SK-N-SH treated with all-trans-retinoic acid at 6 μM for 48 hours (cell line): ENCODE measurements at regions not wholly inside any gene's neighbourhood (a gene's known extent, or its start where the extent isn't known, plus 50 kb on each side); places are given as distances from the start of the nearest gene placed in this dataset.

Experiments
- ATAC-seq: fragments of 200-7000 bp; cut with Tn5 transposase; 3 replicates; pipeline ENCODE4 v1.9.1; 2020; ENCODE audit warnings: mild to moderate bottlenecking, moderate library complexity
- ARNTL ChIP-seq: fragments of 450-650 bp; formaldehyde crosslinking; IDR thresholded peaks from 2 replicates; pipeline ENCODE4 v1.5.0; 2020; ENCODE audit warnings: low read depth, mild to moderate bottlenecking, moderate library complexity, borderline replicate concordance
- BACH2 ChIP-seq: fragments of 250-450 bp; sonication (Bioruptor Pico); IDR thresholded peaks from 2 replicates; pipeline ENCODE4 v1.9.0; 2021; ENCODE audit warnings: mild to moderate bottlenecking, borderline replicate concordance
- CREB5 ChIP-seq: fragments of 250-450 bp; sonication (Bioruptor Pico); IDR thresholded peaks from 2 replicates; pipeline ENCODE4 v1.5.1; 2020; ENCODE audit warnings: low read depth, mild to moderate bottlenecking, moderate library complexity
- CSDC2 ChIP-seq: fragments of 250-450 bp; sonication (Bioruptor Pico); IDR thresholded peaks from 2 replicates; pipeline ENCODE4 v1.5.0; 2020; ENCODE audit warnings: mild to moderate bottlenecking, moderate library complexity
- CSRNP3 ChIP-seq: fragments of 250-450 bp; sonication (Bioruptor Pico); IDR thresholded peaks from 2 replicates; pipeline ENCODE4 v1.5.1; 2021; ENCODE audit warnings: mild to moderate bottlenecking, moderate library complexity
- GLIS3 ChIP-seq: fragments of 250-450 bp; sonication (Bioruptor Pico); IDR thresholded peaks from 2 replicates; pipeline ENCODE4 v1.5.0; 2020; ENCODE audit warnings: mild to moderate bottlenecking, moderate library complexity
- ISL1 ChIP-seq: fragments of 250-450 bp; sonication (Bioruptor Pico); IDR thresholded peaks from 2 replicates; pipeline ENCODE4 v2.1.2; 2022; ENCODE audit warnings: mild to moderate bottlenecking, moderate library complexity
- OSR1 ChIP-seq: fragments of 250-450 bp; sonication (Bioruptor Pico); IDR thresholded peaks from 2 replicates; pipeline ENCODE4 v1.8.0; 2022; ENCODE audit warnings: moderate library complexity, mild to moderate bottlenecking, inconsistent platforms
- PATZ1 ChIP-seq: fragments of 250-450 bp; sonication (Bioruptor Pico); IDR thresholded peaks from 2 replicates; pipeline ENCODE4 v1.8.0; 2020; ENCODE audit warnings: mild to moderate bottlenecking, moderate library complexity, borderline replicate concordance
- POU6F1 ChIP-seq: fragments of 250-450 bp; sonication (Bioruptor Pico); IDR thresholded peaks from 2 replicates; pipeline ENCODE4 v1.8.0; 2021; ENCODE audit warnings: low read depth, mild to moderate bottlenecking, moderate library complexity, borderline replicate concordance
- PPARA ChIP-seq: fragments of 250-450 bp; sonication (Bioruptor Pico); IDR thresholded peaks from 2 replicates; pipeline ENCODE4 v1.5.0; 2020; ENCODE audit warnings: mild to moderate bottlenecking, borderline replicate concordance
- RARB ChIP-seq: fragments of 250-450 bp; sonication (Bioruptor Pico); IDR thresholded peaks from 2 replicates; pipeline ENCODE4 v1.8.0; 2021; ENCODE audit warnings: mild to moderate bottlenecking, moderate library complexity
- SNAI2 ChIP-seq: fragments of 250-450 bp; sonication (Bioruptor Pico); IDR thresholded peaks from 2 replicates; pipeline ENCODE4 v1.5.0; 2020; ENCODE audit warnings: mild to moderate bottlenecking, moderate library complexity
- TCF4 ChIP-seq: fragments of 250-450 bp; sonication (Bioruptor Pico); IDR thresholded peaks from 2 replicates; pipeline ENCODE4 v1.8.0; 2021; ENCODE audit warnings: mild to moderate bottlenecking, moderate library complexity, borderline replicate concordance
- TOX ChIP-seq: fragments of 250-450 bp; sonication (Bioruptor Pico); IDR thresholded peaks from 2 replicates; pipeline ENCODE4 v1.8.0; 2021; ENCODE audit warnings: mild to moderate bottlenecking, moderate library complexity, borderline replicate concordance
- TSHZ2 ChIP-seq: fragments of 250-450 bp; sonication (Bioruptor Pico); IDR thresholded peaks from 2 replicates; pipeline ENCODE4 v1.5.0; 2020; ENCODE audit warnings: mild to moderate bottlenecking, moderate library complexity
- ZC3H10 ChIP-seq: fragments of 250-450 bp; sonication (Bioruptor Pico); IDR thresholded peaks from 2 replicates; pipeline ENCODE4 v1.5.1; 2021; ENCODE audit warnings: mild to moderate bottlenecking, moderate library complexity
- ZFP3 ChIP-seq: fragments of 250-450 bp; sonication (Bioruptor Pico); IDR thresholded peaks from 2 replicates; pipeline ENCODE4 v1.5.0; 2020; ENCODE audit warnings: mild to moderate bottlenecking, moderate library complexity
- ZFP30 ChIP-seq: fragments of 450-650 bp; formaldehyde crosslinking; IDR thresholded peaks from 2 replicates; pipeline ENCODE4 v1.5.0; 2022; ENCODE audit warnings: mild to moderate bottlenecking, moderate library complexity
- ZNF565 ChIP-seq: fragments of 450-650 bp; formaldehyde crosslinking; conservative IDR thresholded peaks from 2 replicates; pipeline ENCODE4 v1.5.0; 2020; ENCODE audit warnings: low read depth, mild to moderate bottlenecking, moderate library complexity
- ZNF70 ChIP-seq: fragments of 450-650 bp; formaldehyde crosslinking; IDR thresholded peaks from 2 replicates; pipeline ENCODE4 v1.5.0; 2020; ENCODE audit warnings: mild to moderate bottlenecking, moderate library complexity
- ZNF8 ChIP-seq: fragments of 450-650 bp; formaldehyde crosslinking; IDR thresholded peaks from 2 replicates; pipeline ENCODE4 v1.5.0; 2020; ENCODE audit warnings: mild to moderate bottlenecking, moderate library complexity

- no peak for TF ChIP-seq CSRNP3 (CRISPR knock-in tag)
- TF ChIP-seq RARB: no peak
- TF ChIP-seq BACH2: no peak
Measured at GRCh38 chr17:79389896-79390295, 221.0 kb downstream of the RBFOX3 start (continued).

GRCh38 chr17:79388556-79389295 is 222.1 kb downstream of the RBFOX3 start:
- peak; percentile 74 for ATAC-seq
- TF ChIP-seq ZNF70 (CRISPR knock-in tag) (no peak), ZFP30 (CRISPR knock-in tag) (no peak), ZFP3 (CRISPR knock-in tag) (no peak), ARNTL (no peak), RARB (no peak), TOX (no peak), ZC3H10 (CRISPR knock-in tag) (no peak), PPARA (CRISPR knock-in tag) (no peak), POU6F1 (CRISPR knock-in tag) (no peak), SNAI2 (CRISPR knock-in tag) (no peak)

- TF ChIP-seq ZFP30 (CRISPR knock-in tag): no peak
- no peak for ATAC-seq
Measured at GRCh38 chr17:79387783-79388182, 223.1 kb downstream of the RBFOX3 start.

GRCh38 chr17:79385962-79386563 is 224.8 kb downstream of the RBFOX3 start:
- TF ChIP-seq ISL1 (no peak), GLIS3 (CRISPR knock-in tag) (no peak), ZC3H10 (CRISPR knock-in tag) (no peak), TCF4 (CRISPR knock-in tag) (no peak), ZFP3 (CRISPR knock-in tag) (no peak), ZNF8 (no peak), PATZ1 (CRISPR knock-in tag) (no peak), TSHZ2 (no peak), ZNF70 (CRISPR knock-in tag) (no peak), ZNF565 (CRISPR knock-in tag) (no peak), CSDC2 (CRISPR knock-in tag) (no peak), BACH2 (no peak), CREB5 (CRISPR knock-in tag) (no peak), POU6F1 (CRISPR knock-in tag) (no peak), OSR1 (no peak), TOX (no peak), ARNTL (no peak), ZFP30 (CRISPR knock-in tag) (no peak)
- ATAC-seq: no peak
